ENCODE measurements at regions not wholly inside any gene's neighbourhood (a gene's known extent, or its start where the extent isn't known, plus 50 kb on each side); places are given as distances from the start of the nearest gene placed in this dataset.

DNA sequence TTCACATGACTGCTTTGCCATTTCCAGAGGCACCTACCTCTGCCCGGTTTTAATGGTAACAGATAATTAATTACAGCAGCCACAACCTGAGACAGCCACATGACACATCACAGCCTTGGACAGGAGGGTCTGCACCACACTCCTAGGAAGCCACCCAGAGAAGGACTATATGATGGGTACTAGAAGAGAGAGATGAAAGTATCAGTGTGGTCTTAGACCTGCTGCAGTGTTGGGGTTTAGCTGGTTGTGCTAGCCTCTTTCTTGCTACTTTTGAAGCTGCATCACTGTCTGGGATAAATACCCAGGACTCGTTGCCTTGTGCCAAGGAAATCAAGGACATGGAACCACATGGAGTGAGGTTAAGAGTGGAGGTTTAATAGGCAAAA is 266.4 kb downstream of the ICE1 start:
- TF ChIP-seq CTCF (IDR thresholded peaks at IDR 0.05; ENCODE audit: low read depth, low read length), result no peak
- H3K4me3 ChIP-seq (replicated peaks in 1 of 2; ENCODE audit: low read depth in 2 of 2, low read length in 2 of 2), result no peak overlapping the region
- DNase-seq (ENCODE audit: low read depth in 2 of 2), result no peak

- DNase-seq (ENCODE audit: low read depth in 2 of 2), result no peak
- TF ChIP-seq CTCF (IDR thresholded peaks at IDR 0.05; ENCODE audit: low read depth, low read length), result no peak
Measured at GRCh38 chr5:5688194-5688924, 265.9 kb downstream of the ICE1 start.

DNA sequence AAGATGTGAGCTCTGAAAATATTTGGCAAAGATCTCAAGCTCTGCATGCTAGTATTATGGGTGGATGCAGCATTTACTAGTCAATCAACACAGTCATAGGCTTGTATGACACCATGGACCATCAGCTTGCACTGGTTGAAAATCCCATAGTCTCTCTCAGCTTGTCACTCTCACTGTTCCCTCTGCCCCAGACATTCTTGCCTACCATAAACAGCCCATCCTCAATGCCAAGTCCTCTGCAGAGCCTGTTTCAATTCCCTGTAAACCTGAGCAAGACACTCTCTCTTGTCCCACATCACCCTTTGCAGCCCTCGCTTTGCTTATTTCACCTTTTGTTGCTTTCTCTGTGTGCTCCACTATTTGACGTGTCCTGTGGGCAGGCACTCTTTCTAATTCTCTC is 264.6 kb downstream of the ICE1 start:
- DNase-seq (ENCODE audit: low read depth in 2 of 2), result no peak
- H3K4me3 ChIP-seq (replicated peaks in 1 of 2; ENCODE audit: low read depth in 2 of 2, low read length in 2 of 2), result no peak overlapping the region
- TF ChIP-seq CTCF (IDR thresholded peaks at IDR 0.05; ENCODE audit: low read depth, low read length), result no peak

More at GRCh38 chr5:5688194-5688924, 265.9 kb downstream of the ICE1 start:
- H3K4me3 ChIP-seq (replicated peaks in 1 of 2; ENCODE audit: low read depth in 2 of 2, low read length in 2 of 2), result no peak overlapping the region

GRCh38 chr5:5686356-5686755 is 263.9 kb downstream of the ICE1 start:
- no peak for DNase-seq (ENCODE audit: low read depth in 2 of 2)
- H3K4me3 ChIP-seq (replicated peaks in 1 of 2; ENCODE audit: low read depth in 2 of 2, low read length in 2 of 2), result no peak overlapping the region
- no peak for TF ChIP-seq CTCF (IDR thresholded peaks at IDR 0.05; ENCODE audit: low read depth, low read length)

GRCh38 chr5:5685737-5686136 is 263.3 kb downstream of the ICE1 start:
- no peak for DNase-seq (ENCODE audit: low read depth in 2 of 2)
- no peak overlapping the region for H3K4me3 ChIP-seq (replicated peaks in 1 of 2; ENCODE audit: low read depth in 2 of 2, low read length in 2 of 2)
- TF ChIP-seq CTCF (IDR thresholded peaks at IDR 0.05; ENCODE audit: low read depth, low read length), result no peak

- no peak for DNase-seq (ENCODE audit: low read depth in 2 of 2)
- H3K4me3 ChIP-seq (replicated peaks in 1 of 2; ENCODE audit: low read depth in 2 of 2, low read length in 2 of 2), result no peak overlapping the region
- TF ChIP-seq CTCF (IDR thresholded peaks at IDR 0.05; ENCODE audit: low read depth, low read length), result no peak
Measured at GRCh38 chr5:5683174-5683573, 260.7 kb downstream of the ICE1 start.

GRCh38 chr5:5678909-5679308 is 256.4 kb downstream of the ICE1 start:
- DNase-seq (ENCODE audit: low read depth in 2 of 2), result peak; percentile 8 to 11
- TF ChIP-seq CTCF (IDR thresholded peaks at IDR 0.05; ENCODE audit: low read depth, low read length), result no peak
- no peak overlapping the region for H3K4me3 ChIP-seq (replicated peaks in 1 of 2; ENCODE audit: low read depth in 2 of 2, low read length in 2 of 2)
